Activated CD8-positive, alpha-beta T cell treated with anti-CD3 and anti-CD28 coated beads for 36 hours (primary cell): ENCODE measurements at regions not wholly inside any gene's neighbourhood (a gene's known extent, or its start where the extent isn't known, plus 50 kb on each side); places are given as distances from the start of the nearest gene placed in this dataset.

Experiments
- ATAC-seq: fragments of 200-7000 bp; cut with Tn5 transposase; one replicate; pipeline ENCODE4 v1.10.0; 2021; ENCODE audit warnings: mild to moderate bottlenecking, moderate library complexity
- CTCF ChIA-PET: fragments of 350-600 bp; sonication (Branson Sonifier 250); formaldehyde crosslinking; loops from one replicate; lab custom pipeline; 2021; ENCODE audit warnings: antibody characterized with exemption; lab: Charles Lee
- POLR2A ChIA-PET: fragments of 350-600 bp; sonication (Branson Sonifier 250); formaldehyde crosslinking; loops from one replicate; lab custom pipeline; 2021; ENCODE audit warnings: antibody characterized with exemption; lab: Charles Lee
- DNase-seq: peaks from one replicate; pipeline ENCODE4 v3.0.0-alpha.2; 2020
- H3K27ac Mint-ChIP-seq: one replicate; pipeline ENCODE4 v1.8.0; 2021; ENCODE audit warnings: mild to moderate bottlenecking, mixed read lengths
- H3K27me3 Mint-ChIP-seq: one replicate; pipeline ENCODE4 v1.8.0; 2021; ENCODE audit warnings: mixed read lengths
- H3K36me3 Mint-ChIP-seq: one replicate; pipeline ENCODE4 v1.8.0; 2021; ENCODE audit warnings: low read depth, mixed read lengths
- H3K4me1 Mint-ChIP-seq: one replicate; pipeline ENCODE4 v1.8.0; 2021; ENCODE audit warnings: low read depth, mixed read lengths
- H3K4me3 Mint-ChIP-seq: one replicate; pipeline ENCODE4 v1.8.0; 2021; ENCODE audit warnings: mild to moderate bottlenecking, moderate library complexity, mixed read lengths
- H3K9me3 Mint-ChIP-seq: one replicate; pipeline ENCODE4 v1.8.0; 2021; ENCODE audit warnings: mixed read lengths
- intact Hi-C: fragments of 100-400 bp; cut with micrococcal nuclease; formaldehyde crosslinking; loops from one replicate; pipeline ENCODE4 v1.10.0; 2022
- TF ChIP-seq, protein P1 (sequence below): fragments of 200-600 bp; IDR thresholded peaks from one replicate; pipeline ENCODE4 v1.8.0; 2022; ENCODE audit warnings: antibody characterized with exemption, mild to moderate bottlenecking

GRCh38 chr16:17643935-17644334 is 173.2 kb upstream of the XYLT1 start:
- no peak overlapping the region for H3K27ac Mint-ChIP-seq
- intact Hi-C loops = no loop called here
- no peaks in the 10 kb centered on the region for H3K36me3 Mint-ChIP-seq
- peaks cover 5% of the 10 kb centered on the region for H3K9me3 Mint-ChIP-seq
- TF ChIP-seq, protein P1, sequence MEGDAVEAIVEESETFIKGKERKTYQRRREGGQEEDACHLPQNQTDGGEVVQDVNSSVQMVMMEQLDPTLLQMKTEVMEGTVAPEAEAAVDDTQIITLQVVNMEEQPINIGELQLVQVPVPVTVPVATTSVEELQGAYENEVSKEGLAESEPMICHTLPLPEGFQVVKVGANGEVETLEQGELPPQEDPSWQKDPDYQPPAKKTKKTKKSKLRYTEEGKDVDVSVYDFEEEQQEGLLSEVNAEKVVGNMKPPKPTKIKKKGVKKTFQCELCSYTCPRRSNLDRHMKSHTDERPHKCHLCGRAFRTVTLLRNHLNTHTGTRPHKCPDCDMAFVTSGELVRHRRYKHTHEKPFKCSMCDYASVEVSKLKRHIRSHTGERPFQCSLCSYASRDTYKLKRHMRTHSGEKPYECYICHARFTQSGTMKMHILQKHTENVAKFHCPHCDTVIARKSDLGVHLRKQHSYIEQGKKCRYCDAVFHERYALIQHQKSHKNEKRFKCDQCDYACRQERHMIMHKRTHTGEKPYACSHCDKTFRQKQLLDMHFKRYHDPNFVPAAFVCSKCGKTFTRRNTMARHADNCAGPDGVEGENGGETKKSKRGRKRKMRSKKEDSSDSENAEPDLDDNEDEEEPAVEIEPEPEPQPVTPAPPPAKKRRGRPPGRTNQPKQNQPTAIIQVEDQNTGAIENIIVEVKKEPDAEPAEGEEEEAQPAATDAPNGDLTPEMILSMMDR = no peak
- no peak overlapping the region for H3K4me3 Mint-ChIP-seq
- DNase-seq (no peak), ATAC-seq (no peak)
- peaks cover 8% of the 10 kb centered on the region for H3K27me3 Mint-ChIP-seq
- ChIA-PET POLR2A (no interaction called here), CTCF (no interaction called here)
- H3K4me1 Mint-ChIP-seq = no peaks in the 10 kb centered on the region

DNA sequence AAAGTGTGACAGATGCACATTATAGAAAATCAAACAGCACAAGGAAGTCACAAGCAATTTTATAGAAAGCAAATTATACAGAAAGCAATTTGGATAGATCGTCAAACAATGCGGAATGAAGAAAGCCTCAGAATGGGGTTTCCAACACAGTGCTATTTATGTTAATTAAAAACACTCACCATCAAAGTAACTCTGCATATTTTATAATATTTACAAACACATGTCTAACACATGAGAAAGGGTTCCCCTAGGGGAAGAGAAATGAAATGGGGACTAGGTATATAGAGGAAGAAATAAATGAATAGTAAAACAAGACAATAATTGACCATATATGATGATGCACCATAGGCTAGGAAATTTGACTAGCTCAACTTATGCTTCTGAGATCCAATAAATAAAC is 171.2 kb upstream of the XYLT1 start:
- TF ChIP-seq, protein P1 = no peak
- ATAC-seq (no peak), DNase-seq (no peak)
- no peak overlapping the region for H3K27ac Mint-ChIP-seq
- ChIA-PET POLR2A (interaction anchor here (0.6 to 0.9 kb wide), 2 partner anchors 40 to 277 kb away, joined by 3 read pairs; no protein-coding TSS in a partner anchor), CTCF (no interaction called here)
- intact Hi-C loops = no loop called here
- H3K27me3 Mint-ChIP-seq = peaks cover 8% of the 10 kb centered on the region
- peaks cover 15% of the 10 kb centered on the region for H3K9me3 Mint-ChIP-seq
- H3K4me3 Mint-ChIP-seq = no peak overlapping the region
- H3K4me1 Mint-ChIP-seq = peaks cover 8% of the 10 kb centered on the region
- H3K36me3 Mint-ChIP-seq = peaks cover 2% of the 10 kb centered on the region

GRCh38 chr16:17638134-17638533 is 167.4 kb upstream of the XYLT1 start:
- Mint-ChIP-seq H3K36me3 (peaks cover 2% of the 10 kb centered on the region), H3K9me3 (peaks cover 12% of the 10 kb centered on the region), H3K27me3 (peaks cover 12% of the 10 kb centered on the region), H3K4me3 (no peak overlapping the region), H3K27ac (peak overlapping the region; percentile 66), H3K4me1 (peaks cover 8% of the 10 kb centered on the region)
- intact Hi-C loops = no loop called here
- CTCF ChIA-PET = no interaction called here
- ATAC-seq (no peak), DNase-seq (peak; percentile 18)
- POLR2A ChIA-PET = no interaction called here
- TF ChIP-seq, protein P1 = no peak

DNA sequence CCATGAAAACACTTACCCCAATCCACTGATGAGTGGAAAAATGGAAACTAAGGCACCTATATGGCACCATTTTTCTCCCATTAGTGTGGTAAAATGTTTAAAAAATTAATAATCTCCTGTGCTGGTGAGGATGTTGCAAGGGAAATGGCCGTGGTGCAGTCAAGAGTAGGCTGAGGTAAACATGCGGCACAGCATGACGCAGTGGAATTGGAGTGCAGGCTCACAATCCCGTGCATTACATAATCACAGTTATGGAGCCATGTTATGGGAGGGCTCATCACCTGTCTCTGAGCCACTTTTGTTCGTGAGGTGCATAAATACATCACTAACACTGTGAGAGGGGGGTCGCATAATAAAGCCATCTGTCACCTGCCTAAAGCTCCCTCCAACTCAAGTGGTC is 164.4 kb upstream of the XYLT1 start:
- Mint-ChIP-seq H3K36me3 (peaks cover 2% of the 10 kb centered on the region), H3K4me1 (peaks cover 8% of the 10 kb centered on the region), H3K27ac (no peak overlapping the region), H3K9me3 (peaks cover 12% of the 10 kb centered on the region), H3K27me3 (peaks cover 14% of the 10 kb centered on the region), H3K4me3 (no peak overlapping the region)
- DNase-seq (no peak), ATAC-seq (no peak)
- TF ChIP-seq, protein P1 = no peak
- CTCF ChIA-PET = no interaction called here
- POLR2A ChIA-PET = no interaction called here
- intact Hi-C loops = no loop called here

DNA sequence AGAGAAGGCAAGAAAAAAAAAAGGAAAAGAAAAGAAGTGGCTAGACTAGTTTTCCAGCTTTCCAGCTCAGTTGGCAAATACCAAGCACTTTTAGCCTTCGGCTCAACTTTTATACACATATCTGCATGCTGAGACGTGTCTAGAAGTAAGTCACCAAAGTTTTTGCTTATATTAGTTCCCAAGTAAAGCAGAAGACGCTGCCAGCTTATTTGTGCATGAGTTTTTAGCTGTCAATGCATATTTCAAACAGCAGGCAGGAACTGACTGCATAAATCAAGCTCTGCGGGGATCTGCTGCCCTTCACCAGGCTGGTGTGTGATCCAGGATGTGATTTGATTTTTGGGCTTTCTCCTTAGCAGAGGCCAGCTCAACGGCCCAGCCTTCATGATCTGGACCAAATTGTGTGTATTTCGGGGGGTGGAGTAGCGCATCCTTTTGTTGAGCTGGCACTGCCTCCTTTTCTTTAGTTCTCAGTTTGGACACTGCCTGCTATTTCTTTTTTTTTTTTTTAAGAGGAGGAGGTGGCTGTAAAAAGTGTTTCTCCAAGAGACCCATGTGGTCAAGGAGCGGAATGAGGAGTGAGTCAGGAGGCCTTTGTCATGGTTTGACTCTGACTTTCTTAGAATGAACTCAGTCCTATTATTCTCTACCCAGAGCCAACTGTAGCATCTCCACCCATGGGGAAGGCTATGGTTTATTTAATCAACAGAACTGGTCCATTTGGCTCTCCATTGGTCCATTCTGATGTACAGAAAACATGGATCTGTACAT is 162.6 kb upstream of the XYLT1 start:
- ATAC-seq = no peak
- intact Hi-C loops = no loop called here
- ChIA-PET POLR2A (no interaction called here), CTCF (no interaction called here)
- Mint-ChIP-seq H3K27ac (no peak overlapping the region), H3K36me3 (peaks cover 2% of the 10 kb centered on the region), H3K4me1 (peaks cover 5% of the 10 kb centered on the region), H3K9me3 (peaks cover 7% of the 10 kb centered on the region), H3K27me3 (peaks cover 22% of the 10 kb centered on the region), H3K4me3 (no peak overlapping the region)
- TF ChIP-seq, protein P1 = no peak
- DNase-seq = no peak
